Activated CD4-positive, alpha-beta T cell treated with anti-CD3 and anti-CD28 coated beads for 1 hour (primary cell): ENCODE measurements at regions not wholly inside any gene's neighbourhood (a gene's known extent, or its start where the extent isn't known, plus 50 kb on each side); places are given as distances from the start of the nearest gene placed in this dataset.
"Not testable (repeated sequence)": the region's sequence is repeated elsewhere in the genome, so short reads cannot be mapped to it uniquely, and the experiment has no call there.

Experiments used
- DNase-seq: peaks from one replicate; pipeline ENCODE4 v3.0.0-alpha.2; 2020

DNA sequence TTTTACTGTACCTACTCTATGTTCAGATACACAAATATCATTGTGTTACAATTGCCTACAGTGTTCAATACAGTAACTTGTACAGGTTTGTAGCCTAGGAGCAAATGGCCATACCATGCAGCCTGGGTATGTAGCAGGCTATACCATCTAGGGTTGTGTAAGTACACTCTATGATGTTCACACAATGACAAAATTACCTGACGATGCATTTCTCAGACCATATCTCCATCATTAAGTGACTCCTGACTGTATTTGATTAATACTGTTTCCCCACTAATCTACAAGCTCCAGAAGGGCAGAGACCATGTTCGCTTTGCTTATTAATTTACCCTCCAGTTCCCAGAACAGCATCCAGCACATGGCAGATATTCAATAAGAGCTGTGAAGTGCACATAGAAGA lies 372.2 kb downstream of the METTL4 start:
- no peak for DNase-seq

GRCh38 chr18:2201036-2201600 lies 370.2 kb downstream of the METTL4 start:
- no peak for DNase-seq

GRCh38 chr18:2204736-2205135 lies 366.6 kb downstream of the METTL4 start:
- no peak for DNase-seq

DNA sequence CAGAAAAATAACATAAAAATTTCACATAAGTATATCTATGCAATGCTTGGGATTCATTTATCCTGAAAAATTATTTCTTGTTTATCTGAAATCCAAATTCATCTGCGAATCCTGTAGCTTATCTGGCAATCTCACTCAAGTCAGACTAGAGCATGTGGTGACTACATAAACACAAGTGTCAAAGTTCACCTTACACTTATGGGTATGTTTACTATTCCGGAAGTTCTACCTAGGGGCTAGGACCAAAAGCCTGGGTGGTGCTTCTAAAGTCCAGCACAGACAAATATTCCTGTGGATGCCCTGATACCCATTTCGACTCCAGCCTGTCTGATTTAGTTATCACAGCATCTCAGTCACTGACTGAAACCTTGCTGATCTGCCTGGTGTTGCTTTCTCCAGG lies 364.0 kb downstream of the METTL4 start:
- DNase-seq = no peak

GRCh38 chr18:2212598-2213205 lies 358.6 kb downstream of the METTL4 start:
- DNase-seq = no peak

- DNase-seq = no peak
Measured at GRCh38 chr18:2213905-2214304, 357.4 kb downstream of the METTL4 start.

DNA sequence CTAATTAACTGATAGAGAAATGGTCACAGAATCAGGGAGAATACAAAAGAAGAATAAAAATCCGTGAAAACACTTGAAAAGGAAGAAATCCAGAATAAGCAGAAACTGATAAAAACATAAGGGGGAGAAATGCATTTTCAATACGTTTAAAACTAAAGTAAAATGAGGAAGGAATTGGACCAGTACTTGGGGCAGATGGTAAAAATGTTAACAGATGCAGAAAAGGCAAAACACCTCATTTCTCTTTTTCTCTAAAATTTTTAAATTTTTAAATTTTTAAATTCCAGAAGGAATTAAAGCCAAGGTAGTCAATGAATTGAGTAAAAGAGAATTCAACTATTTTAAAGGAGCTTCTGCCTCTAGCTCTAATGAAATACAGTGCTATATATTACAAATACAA lies 353.9 kb downstream of the METTL4 start:
- no peak for DNase-seq

DNA sequence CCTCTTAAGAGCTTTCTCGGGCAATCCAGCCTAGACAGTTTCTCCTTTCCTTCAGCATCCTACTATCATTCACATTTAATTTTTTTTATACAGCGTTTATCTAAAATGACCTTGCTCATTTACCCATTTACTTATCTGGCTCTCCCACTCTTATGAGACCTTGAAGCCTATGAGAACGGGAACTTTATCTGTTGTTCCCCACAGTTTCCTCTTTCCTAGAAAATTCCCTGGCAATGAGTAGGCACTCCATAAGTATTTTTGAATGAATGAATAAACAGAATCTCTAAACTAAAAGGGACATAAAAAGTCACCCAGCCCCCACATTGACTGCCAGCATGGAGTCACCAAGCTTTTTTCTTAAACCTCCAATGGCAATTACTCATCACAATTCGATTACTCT lies 353.2 kb downstream of the METTL4 start:
- DNase-seq = no peak

GRCh38 chr18:2219706-2220105 lies 351.6 kb downstream of the METTL4 start:
- DNase-seq = no peak

DNA sequence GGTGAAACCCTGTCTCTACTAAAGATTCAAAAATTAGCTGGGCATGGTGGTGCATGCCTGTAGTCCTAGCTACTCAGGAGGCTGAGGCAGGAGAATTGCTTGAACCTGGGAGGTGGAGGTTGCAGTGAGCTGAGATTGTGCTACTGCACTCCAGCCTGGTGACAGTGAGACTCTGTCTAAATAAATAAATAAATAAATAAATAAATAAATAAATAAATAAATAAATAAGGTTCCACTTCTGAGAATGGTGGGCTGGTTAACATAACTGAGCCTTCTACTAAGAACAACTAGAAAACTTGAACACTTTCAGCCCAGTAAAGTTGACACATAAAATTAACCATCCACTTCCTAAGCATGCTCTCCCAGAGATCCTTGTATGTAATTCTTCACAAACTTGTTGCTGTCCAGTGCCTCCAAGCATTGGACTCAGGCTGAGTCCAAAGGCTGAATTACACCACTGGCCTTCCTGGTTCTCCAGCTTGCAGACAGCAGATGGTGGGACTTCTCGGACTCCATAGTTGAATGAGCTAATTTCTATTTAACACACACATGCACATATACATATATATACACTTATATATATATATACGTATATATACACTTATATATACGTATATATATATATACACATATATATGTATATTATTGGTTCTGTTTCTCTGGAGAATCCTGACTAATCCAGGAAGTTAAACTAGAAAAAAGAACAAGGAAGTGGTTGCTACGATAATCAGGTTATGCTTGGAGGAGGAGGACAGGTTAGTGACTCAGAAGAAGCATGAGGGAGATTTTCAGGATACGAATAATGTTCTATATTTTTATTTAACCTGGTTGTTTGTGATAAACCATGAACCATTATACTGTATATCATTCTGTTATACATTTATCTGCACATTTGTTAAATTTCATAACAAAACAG lies 348.8 kb downstream of the METTL4 start:
- DNase-seq = no peak

DNA sequence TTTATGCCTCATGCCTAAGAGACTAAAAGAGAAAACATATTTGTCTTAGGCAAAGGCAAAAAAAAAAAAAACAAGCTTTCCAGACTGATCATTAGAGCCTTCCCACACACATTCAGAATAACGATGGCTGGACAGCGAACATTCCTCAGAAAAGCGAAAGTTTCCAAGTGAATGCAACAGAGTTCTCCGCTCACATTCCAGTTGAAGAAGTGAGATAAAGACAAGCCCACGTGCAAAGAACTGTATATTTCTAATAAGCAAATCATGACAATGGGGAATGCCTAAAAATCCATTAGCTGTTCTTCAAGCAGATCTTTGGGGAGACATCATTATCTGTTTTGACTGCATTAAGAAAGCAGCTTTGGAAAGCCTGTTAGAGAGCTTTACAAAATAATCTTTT lies 347.9 kb downstream of the METTL4 start:
- no peak for DNase-seq

- no peak for DNase-seq
Measured at GRCh38 chr18:2223849-2224248, 347.5 kb downstream of the METTL4 start.

DNA sequence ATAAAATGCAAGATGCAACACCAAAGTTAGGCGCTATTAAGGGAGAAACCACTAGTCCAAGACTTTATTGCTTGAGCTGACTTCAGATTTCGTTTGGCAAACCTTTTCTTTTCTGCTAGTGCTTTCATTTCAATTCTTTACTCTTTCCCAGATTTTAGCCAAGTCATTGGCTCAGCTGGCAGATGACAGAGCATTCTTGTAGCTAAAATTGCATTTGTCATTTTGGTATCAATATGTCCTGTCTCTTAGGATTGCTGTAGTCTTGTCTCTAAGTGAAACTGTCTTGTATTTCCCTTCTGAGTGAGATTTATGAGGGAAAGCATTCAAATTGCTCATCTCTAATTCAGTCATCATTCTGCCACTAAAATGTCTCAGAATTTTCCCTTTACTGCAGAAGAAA lies 335.1 kb downstream of the METTL4 start:
- no peak for DNase-seq

DNA sequence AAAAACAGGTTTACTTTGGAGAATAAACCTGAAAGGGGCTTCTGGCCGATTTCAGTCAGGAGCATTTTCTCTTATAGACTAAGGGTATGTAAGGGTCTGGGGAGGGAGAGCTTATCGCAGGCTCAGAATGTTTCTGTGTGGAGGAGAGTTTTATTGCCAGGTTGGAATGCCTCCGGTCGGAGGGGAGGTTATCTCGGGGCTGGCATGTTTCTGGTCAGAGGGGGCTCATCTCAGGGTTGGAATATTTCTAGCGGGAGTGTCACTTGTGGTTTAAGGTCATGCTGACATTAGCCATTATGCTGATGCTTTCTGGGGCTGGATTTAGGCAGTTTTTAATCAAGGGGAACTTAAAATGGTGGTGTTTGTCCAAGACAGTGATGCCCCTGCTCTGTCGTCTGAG lies 333.6 kb downstream of the METTL4 start:
- no peak for DNase-seq

- DNase-seq = no peak
Measured at GRCh38 chr18:2240311-2240705, 331.0 kb downstream of the METTL4 start.

DNA sequence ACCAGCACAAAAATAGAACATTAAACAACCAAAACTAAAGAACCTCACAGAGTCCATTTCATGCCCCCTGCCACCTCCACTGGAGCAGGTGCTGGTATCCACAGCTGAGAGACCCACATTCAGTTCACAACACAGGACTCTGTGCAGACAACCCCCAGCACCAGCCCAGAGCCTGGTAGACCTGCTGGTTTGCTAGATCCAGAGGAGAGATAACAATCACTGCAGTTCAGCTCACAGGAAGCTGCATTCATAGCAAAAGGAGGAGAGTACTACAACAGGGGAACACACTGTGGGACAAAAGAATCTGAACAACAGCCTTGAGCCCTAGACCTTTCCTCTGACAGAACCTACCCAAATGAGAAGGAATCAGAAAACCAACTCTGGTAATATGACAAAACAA lies 326.7 kb downstream of the METTL4 start:
- DNase-seq = no peak

DNA sequence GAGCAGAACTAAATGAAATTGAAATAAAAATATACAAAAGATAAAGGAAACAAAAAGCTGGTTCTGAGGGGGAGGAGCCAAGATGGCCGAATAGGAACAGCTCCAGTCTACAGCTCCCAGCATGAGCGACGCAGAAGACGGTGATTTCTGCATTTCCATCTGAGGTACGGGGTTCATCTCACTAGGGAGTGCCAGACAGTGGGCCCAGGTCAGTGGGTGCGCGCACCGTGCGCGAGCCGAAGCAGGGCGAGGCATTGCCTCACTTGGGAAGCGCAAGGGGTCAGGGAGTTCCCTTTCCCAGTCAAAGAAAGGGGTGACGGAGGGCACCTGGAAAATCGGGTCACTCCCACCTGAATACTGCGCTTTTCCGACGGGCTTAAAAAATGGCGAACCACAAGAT lies 324.2 kb downstream of the METTL4 start:
- not testable (repeated sequence) for DNase-seq

DNA sequence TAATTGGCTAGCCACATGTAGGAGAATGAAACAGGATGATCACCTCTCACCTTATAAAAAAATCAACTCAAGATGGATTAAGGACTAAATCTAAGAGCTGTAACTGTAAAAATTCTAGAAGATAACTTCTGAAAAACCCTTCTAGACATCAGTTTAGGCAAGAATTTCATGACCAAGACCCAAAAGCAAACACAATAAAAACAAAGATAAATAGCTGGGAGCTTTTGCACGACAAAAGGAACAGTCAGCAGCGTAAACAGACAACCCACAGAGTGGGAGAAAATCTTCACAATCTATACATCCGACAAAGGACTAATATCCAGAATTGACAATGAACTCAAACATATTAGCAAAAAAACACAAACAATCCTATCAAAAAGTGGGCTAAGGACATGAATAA lies 316.3 kb downstream of the METTL4 start:
- DNase-seq = no peak

- DNase-seq = no peak
Measured at GRCh38 chr18:2256577-2256976, 314.7 kb downstream of the METTL4 start.

DNA sequence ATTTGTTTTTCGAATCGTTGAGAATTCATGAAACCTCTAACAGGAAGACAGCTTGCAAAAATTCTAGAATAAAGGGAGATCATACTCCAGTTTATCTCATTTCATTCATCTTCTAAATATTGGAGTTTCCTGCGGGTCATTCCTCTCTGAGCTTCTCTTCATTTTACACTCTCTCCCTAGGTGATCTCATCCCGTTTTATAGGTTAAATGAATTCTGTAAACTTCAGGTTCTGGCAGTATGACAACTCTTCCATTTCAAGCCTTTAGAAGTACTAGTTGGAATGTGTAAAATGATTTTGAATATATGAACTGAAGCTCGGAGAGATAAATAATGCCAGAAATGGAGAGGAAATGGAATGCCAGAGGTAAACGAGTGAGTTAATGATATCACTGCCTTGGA lies 312.4 kb downstream of the METTL4 start:
- DNase-seq = no peak

DNA sequence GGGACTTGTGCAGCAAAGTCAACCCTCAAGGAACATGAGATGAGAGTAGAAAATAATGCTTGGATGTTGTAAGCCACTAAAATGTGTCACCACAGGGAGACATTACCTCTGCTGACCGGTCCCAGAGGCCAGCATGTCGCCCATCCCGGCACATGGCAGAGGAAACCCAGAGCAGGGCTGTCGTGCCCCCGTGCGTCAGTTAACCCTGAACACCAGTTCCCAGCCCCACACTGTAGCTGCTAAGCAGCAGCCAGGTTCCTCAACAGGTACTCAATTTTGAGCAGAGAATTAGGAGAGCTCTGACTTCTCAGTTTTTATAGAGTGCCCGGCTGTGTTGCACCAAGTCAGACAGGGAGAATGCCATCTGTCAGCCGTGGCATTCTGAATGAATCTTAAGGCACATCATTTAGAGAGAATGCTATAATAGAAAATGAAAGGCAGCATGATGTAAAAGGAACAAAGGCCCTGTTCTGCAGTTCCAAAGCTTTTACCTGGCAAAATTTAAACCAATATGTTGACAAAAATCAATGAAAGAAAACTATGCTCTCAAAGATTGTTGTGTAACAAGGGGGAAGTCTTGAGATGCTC lies 307.9 kb downstream of the METTL4 start:
- DNase-seq = no peak

DNA sequence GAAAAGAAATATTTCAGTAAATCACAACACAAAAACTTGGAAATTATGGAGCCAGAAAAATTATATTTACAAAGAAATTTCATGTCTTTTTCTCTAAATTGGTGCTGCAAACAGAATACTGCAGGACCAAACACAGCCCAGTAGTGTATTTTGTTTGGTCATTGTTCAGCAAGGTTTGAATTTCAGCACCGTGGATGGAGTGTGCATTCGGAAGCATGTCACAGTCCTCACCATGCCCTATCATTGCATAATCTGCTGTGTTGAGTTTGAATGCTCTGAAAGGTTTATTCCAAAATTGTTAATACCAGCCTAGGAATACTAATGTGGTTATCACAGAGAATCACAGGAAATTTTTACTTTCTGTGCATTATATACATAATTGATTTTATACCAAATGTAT lies 296.7 kb downstream of the METTL4 start:
- DNase-seq = no peak

DNA sequence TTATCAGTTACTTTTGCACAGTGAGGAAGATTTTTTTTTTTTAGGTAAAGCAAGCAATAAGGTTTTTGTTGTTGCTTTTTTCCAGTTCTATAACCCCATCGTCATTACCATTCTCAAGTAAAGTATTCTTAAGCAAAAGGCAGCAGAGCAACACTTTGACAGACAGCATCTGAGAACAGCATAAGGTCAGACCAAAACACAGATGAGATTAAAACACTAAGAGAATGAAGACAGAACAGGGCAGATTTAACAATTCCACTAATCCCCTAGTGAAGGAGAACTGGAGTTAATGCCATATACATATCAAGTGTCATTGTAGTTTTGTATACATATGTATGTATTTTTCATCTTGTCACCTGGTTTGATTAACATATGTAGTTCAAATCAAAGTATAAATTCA lies 290.2 kb downstream of the METTL4 start:
- DNase-seq = no peak
